Neural cell (in vitro differentiated cells): ENCODE measurements at regions not wholly inside any gene's neighbourhood (a gene's known extent, or its start where the extent isn't known, plus 50 kb on each side); places are given as distances from the start of the nearest gene placed in this dataset.

Experiments
- H2AFZ ChIP-seq: fragments of 200-600, 300-800 bp; sonication (generic), shearing (Covaris generic); 2 replicates; pipeline ENCODE4 v1.6.0; 2014; ENCODE audit warnings: low read depth, mild to moderate bottlenecking, antibody characterized with exemption, low read length, moderate library complexity
- H3F3A ChIP-seq: fragments of 200-600 bp; shearing (Covaris generic); 2 replicates; pipeline ENCODE4 v1.6.1; 2016; ENCODE audit warnings: mild to moderate bottlenecking, moderate library complexity, mixed read lengths, antibody characterized with exemption, low read length; ENCODE audit not compliant: insufficient read depth, poor library complexity, severe bottlenecking
- H3K27ac ChIP-seq: fragments of 200-600, 300-800 bp; sonication (generic), shearing (Covaris generic); 2 replicates; pipeline ENCODE4 v1.5.1; 2014; ENCODE audit warnings: mild to moderate bottlenecking, low read length, moderate library complexity
- H3K27me3 ChIP-seq: fragments of 300-800, 200-600 bp; sonication (generic), shearing (Covaris generic); 2 replicates; pipeline ENCODE4 v1.6.0; 2014; ENCODE audit warnings: mild to moderate bottlenecking, low read depth, low read length, moderate library complexity; ENCODE audit not compliant: insufficient read depth
- H3K36me3 ChIP-seq: fragments of 300-800, 200-600 bp; sonication (generic), shearing (Covaris generic); 2 replicates; pipeline ENCODE4 v1.5.1; 2014; ENCODE audit warnings: mild to moderate bottlenecking, antibody characterized with exemption, low read length, moderate library complexity; ENCODE audit not compliant: insufficient read depth
- H3K4me2 ChIP-seq: fragments of 300-800, 200-600 bp; sonication (generic), shearing (Covaris generic); 2 replicates; pipeline ENCODE4 v1.6.0; 2014; ENCODE audit warnings: mild to moderate bottlenecking, low read length
- H3K4me3 ChIP-seq: fragments of 300-800, 200-600 bp; sonication (generic), shearing (Covaris generic); 2 replicates; pipeline ENCODE4 v1.5.1; 2014; ENCODE audit warnings: mild to moderate bottlenecking, low read length, moderate library complexity
- H3K79me2 ChIP-seq: fragments of 200-600 bp; shearing (Covaris generic); replicated peaks from 2 replicates; pipeline ENCODE4 v1.6.0; 2014; ENCODE audit warnings: mild to moderate bottlenecking, low read length, moderate library complexity; ENCODE audit not compliant: insufficient read depth
- H3K9ac ChIP-seq: fragments of 300-800, 200-600 bp; sonication (generic), shearing (Covaris generic); 2 replicates; pipeline ENCODE4 v1.6.1; 2016; ENCODE audit warnings: mild to moderate bottlenecking, low read length, mixed read lengths
- H3K9me2 ChIP-seq: fragments of 200-600 bp; shearing (Covaris generic); 2 replicates; pipeline ENCODE4 v1.6.1; 2016; ENCODE audit warnings: mild to moderate bottlenecking, low read length, mixed read lengths; ENCODE audit not compliant: insufficient read depth
- H3K9me3 ChIP-seq: fragments of 200-600, 300-800 bp; sonication (generic), shearing (Covaris generic); 2 replicates; pipeline ENCODE4 v1.6.1; 2016; ENCODE audit warnings: mild to moderate bottlenecking, mixed run types, low read length, moderate library complexity, mixed read lengths
- H4K20me1 ChIP-seq: fragments of 200-600 bp; shearing (Covaris generic); 2 replicates; pipeline ENCODE4 v1.6.1; 2016; ENCODE audit warnings: mild to moderate bottlenecking, mixed run types; ENCODE audit not compliant: insufficient read depth
- CTCF ChIP-seq: fragments of 450-650 bp; IDR thresholded peaks from 2 replicates; pipeline ENCODE4 v1.5.1; 2014; ENCODE audit warnings: antibody characterized with exemption, mild to moderate bottlenecking, moderate library complexity; ENCODE audit not compliant: poor library complexity, severe bottlenecking
- EP300 ChIP-seq: fragments of 450-650 bp; conservative IDR thresholded peaks from 2 replicates; pipeline ENCODE4 v1.6.1; 2014; ENCODE audit warnings: antibody characterized with exemption, mild to moderate bottlenecking, moderate library complexity; ENCODE audit not compliant: poor library complexity, severe bottlenecking
- EZH2 ChIP-seq: fragments of 200-600, 300-800 bp; shearing (Covaris generic), sonication (generic); IDR thresholded peaks from 2 replicates; pipeline ENCODE4 v1.6.1; 2014; ENCODE audit warnings: antibody characterized with exemption, low read length, borderline replicate concordance, mild to moderate bottlenecking; ENCODE audit not compliant: insufficient read depth, poor library complexity, severe bottlenecking
- MXI1 ChIP-seq: fragments of 450-650 bp; conservative IDR thresholded peaks from 2 replicates; pipeline ENCODE4 v1.6.1; 2014; ENCODE audit warnings: antibody characterized with exemption, mild to moderate bottlenecking; ENCODE audit not compliant: poor library complexity, severe bottlenecking
- POLR2AphosphoS5 ChIP-seq: IDR thresholded peaks from 2 replicates; pipeline ENCODE4 v1.6.1; 2012
- RAD21 ChIP-seq: fragments of 450-650 bp; conservative IDR thresholded peaks from 2 replicates; pipeline ENCODE4 v1.6.1; 2014; ENCODE audit warnings: antibody characterized with exemption, mild to moderate bottlenecking, moderate library complexity
- REST ChIP-seq: IDR thresholded peaks from 2 replicates; pipeline ENCODE4 v1.6.1; 2012; ENCODE audit warnings: borderline replicate concordance
- SMC3 ChIP-seq: fragments of 450-650 bp; conservative IDR thresholded peaks from 2 replicates; pipeline ENCODE4 v1.6.1; 2014; ENCODE audit warnings: antibody characterized with exemption, mild to moderate bottlenecking, moderate library complexity; ENCODE audit not compliant: poor library complexity
- TAF1 ChIP-seq: IDR thresholded peaks from 2 replicates; pipeline ENCODE4 v1.6.1; 2012; ENCODE audit warnings: low read depth

- Histone ChIP-seq H3K79me2 (no peaks in the 10 kb centered on the region), H4K20me1 (no peaks in the 10 kb centered on the region), H3F3A (no peaks in the 10 kb centered on the region), H3K9ac (no peak overlapping the region), H3K27me3 (no peaks in the 10 kb centered on the region), H2AFZ (no peak overlapping the region), H3K27ac (no peak overlapping the region), H3K4me3 (no peak overlapping the region), H3K9me3 (no peaks in the 10 kb centered on the region), H3K36me3 (no peaks in the 10 kb centered on the region), H3K9me2 (no peaks in the 10 kb centered on the region), H3K4me2 (no peak overlapping the region)
- no peak for TF ChIP-seq MXI1
- no peak for TF ChIP-seq RAD21
Measured at GRCh38 chr18:76149734-76150133, 345.3 kb downstream of the ZNF516 start.

- Histone ChIP-seq H3F3A (no peaks in the 10 kb centered on the region), H3K4me2 (no peak overlapping the region), H3K36me3 (no peaks in the 10 kb centered on the region)
Measured at GRCh38 chr18:76149284-76149683, 345.8 kb downstream of the ZNF516 start.

GRCh38 chr18:76145521-76146376 is 349.3 kb downstream of the ZNF516 start:
- no peak overlapping the region for H3K4me3 ChIP-seq
- TF ChIP-seq RAD21 (no peak), CTCF (no peak), EP300 (no peak), EZH2 (no peak)
- H4K20me1 ChIP-seq = no peaks in the 10 kb centered on the region
- no peak overlapping the region for H3K4me2 ChIP-seq
- H3K9me3 ChIP-seq = no peaks in the 10 kb centered on the region
- H3K9me2 ChIP-seq = no peaks in the 10 kb centered on the region
- no peaks in the 10 kb centered on the region for H3F3A ChIP-seq
- no peaks in the 10 kb centered on the region for H3K79me2 ChIP-seq
- no peak overlapping the region for H3K27ac ChIP-seq
- H2AFZ ChIP-seq = no peak overlapping the region
- H3K9ac ChIP-seq = no peak overlapping the region
- no peaks in the 10 kb centered on the region for H3K36me3 ChIP-seq
- no peaks in the 10 kb centered on the region for H3K27me3 ChIP-seq

More at GRCh38 chr18:76149284-76149683, 345.8 kb downstream of the ZNF516 start:
- H3K9me2 ChIP-seq = no peaks in the 10 kb centered on the region
- no peaks in the 10 kb centered on the region for H4K20me1 ChIP-seq
- H2AFZ ChIP-seq = no peak overlapping the region
- no peaks in the 10 kb centered on the region for H3K79me2 ChIP-seq
- H3K9me3 ChIP-seq = no peaks in the 10 kb centered on the region
- H3K27me3 ChIP-seq = no peaks in the 10 kb centered on the region
- TF ChIP-seq POLR2AphosphoS5 (no peak), EP300 (no peak), RAD21 (no peak)
- H3K27ac ChIP-seq = no peak overlapping the region
- no peak overlapping the region for H3K9ac ChIP-seq
- H3K4me3 ChIP-seq = no peak overlapping the region

- no peaks in the 10 kb centered on the region for H3K9me2 ChIP-seq
- H3K4me3 ChIP-seq = no peak overlapping the region
- no peaks in the 10 kb centered on the region for H3K9me3 ChIP-seq
- H3K9ac ChIP-seq = no peak overlapping the region
- H3K36me3 ChIP-seq = no peaks in the 10 kb centered on the region
- no peaks in the 10 kb centered on the region for H4K20me1 ChIP-seq
- H3K27ac ChIP-seq = no peak overlapping the region
- H3F3A ChIP-seq = no peaks in the 10 kb centered on the region
- no peak overlapping the region for H3K4me2 ChIP-seq
- H3K79me2 ChIP-seq = no peaks in the 10 kb centered on the region
- H3K27me3 ChIP-seq = no peaks in the 10 kb centered on the region
- no peak overlapping the region for H2AFZ ChIP-seq
- TF ChIP-seq REST (no peak), EZH2 (no peak), TAF1 (no peak), SMC3 (no peak), CTCF (no peak), MXI1 (no peak), EP300 (no peak)
Measured at GRCh38 chr18:76144844-76145243, 350.2 kb downstream of the ZNF516 start.
